Stimulated activated CD8-positive, alpha-beta memory T cell treated with anti-CD3 and anti-CD28 coated beads, Interleukin-7, amount 100 ng/mL, for 24 hours (primary cell): ENCODE measurements at regions not wholly inside any gene's neighbourhood (a gene's known extent, or its start where the extent isn't known, plus 50 kb on each side); places are given as distances from the start of the nearest gene placed in this dataset.

Source experiments
- DNase-seq: peaks from one replicate; pipeline ENCODE4 v3.0.0-alpha.2; 2020; ENCODE audit warnings: low read depth

DNA sequence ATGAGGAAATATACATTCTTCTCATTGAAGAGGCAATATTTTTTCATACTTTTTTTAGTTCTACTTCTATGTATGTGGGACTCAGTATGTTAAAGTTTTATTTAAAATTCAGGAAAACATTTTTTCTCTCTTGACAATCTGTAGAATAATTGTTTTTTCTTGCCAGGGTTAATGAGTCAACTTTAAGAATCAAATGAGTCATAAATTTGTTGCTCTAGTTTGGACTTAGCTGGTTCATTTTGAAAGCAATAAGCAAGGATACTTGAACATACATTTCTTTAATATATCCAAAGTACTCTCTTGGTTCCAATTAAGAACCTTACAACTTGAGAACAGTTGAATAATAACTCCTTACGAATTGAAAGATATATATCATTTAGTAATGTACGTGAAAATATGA lies 1145.3 kb upstream of the B3GALT2 start:
- no peak for DNase-seq

DNA sequence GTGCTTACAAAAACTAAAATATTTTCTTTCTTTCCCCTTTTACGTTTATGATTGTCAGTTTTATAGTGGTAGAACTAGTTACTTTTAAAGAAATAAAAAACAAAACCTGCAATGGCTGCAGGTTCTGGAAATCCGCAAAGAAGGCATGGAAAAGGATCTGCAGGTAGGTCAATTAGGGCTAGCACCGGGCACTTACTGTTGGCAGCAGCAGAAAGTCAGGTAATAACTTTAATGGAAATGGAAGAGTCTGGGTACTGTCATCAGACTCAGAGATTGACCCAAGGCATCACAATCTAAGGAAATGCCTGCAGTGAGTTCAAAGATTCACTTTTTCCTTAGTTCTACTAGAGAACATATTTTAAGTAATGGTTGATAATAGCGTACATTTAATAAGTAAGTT lies 1136.3 kb upstream of the B3GALT2 start:
- DNase-seq: no peak

DNA sequence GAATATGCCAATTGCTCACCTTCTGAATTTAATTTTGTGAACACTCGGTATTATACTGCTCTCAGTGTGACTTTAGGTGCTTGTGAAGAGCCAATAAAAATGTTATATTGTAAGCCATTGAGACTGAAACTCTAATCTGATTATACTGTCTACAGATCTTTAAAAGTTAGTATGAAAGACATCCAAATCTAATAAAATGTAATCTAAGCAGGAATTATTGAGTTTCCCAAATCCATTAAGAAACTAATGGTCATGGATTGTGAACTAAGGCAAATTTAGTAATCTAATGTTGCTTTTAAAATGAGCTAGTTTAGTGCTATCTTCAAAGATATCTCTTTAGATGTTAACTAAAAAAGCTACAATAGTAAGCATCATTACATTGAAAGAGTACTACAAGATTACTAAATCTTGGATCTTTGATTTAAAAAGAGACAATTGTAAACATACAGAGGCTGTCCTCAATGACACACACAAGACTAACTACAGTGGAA lies 1132.4 kb upstream of the B3GALT2 start:
- DNase-seq: no peak

- no peak for DNase-seq
These were observed 1123.3 kb upstream of the B3GALT2 start for GRCh38 chr1:194309697-194310096.

DNA sequence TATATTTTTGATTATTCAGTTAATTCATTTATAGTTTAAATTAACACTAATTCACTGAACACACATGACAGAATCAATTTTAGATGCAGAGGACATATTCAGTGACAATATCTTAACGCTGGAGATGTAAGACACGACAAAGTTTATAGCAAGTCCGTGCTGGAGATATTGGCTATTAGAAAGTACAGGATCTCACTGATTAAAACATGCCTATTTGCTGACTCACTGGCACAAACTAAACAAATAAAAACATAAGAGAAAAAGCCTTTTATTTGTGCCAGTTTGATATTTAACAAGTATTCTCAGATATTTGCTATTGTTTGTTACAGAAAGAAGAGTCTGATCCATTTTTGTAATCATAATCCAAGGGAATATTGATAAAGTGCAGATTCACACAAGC lies 1122.9 kb upstream of the B3GALT2 start:
- DNase-seq: no peak

DNA sequence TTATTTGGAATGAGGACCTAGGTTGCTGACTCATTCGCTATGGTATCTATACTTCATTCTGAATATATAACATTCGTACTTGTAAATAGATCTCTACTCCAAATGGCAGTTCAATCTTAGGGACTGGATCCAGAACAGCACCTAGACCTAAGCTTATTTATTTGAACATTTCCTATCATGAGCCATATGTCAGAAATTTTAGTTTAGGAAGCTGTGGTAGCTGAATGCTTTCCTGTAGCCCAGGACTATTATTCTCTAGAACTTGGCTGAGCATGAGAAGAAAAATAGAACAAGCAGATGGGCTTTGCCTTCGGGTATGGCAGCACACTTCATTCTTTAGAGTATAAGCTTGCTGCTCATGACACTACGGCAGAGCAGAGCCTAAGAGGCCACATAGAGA lies 1114.4 kb upstream of the B3GALT2 start:
- no peak for DNase-seq

- no peak for DNase-seq
These were observed 1113.9 kb upstream of the B3GALT2 start for GRCh38 chr1:194300340-194300739.

GRCh38 chr1:194298007-194298598 lies 1111.7 kb upstream of the B3GALT2 start:
- DNase-seq: no peak

DNA sequence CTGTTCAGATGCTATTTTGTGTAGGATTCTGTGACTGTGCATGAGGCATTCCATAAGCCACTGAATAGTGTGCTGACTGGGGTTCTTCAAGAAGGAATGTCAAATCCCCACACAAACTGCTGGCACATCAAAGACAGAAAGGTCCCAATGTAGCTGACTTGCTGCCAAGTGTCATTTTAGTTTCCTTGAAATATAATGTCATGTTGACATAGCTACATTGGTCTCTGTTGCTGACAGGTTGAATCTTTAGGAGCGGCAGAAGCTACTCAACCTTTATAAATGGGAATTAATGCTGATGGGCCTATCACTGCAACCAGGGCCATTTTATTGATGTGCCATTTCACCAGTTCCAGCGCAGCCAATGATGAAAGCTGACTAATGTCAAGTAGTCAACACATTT lies 1110.7 kb upstream of the B3GALT2 start:
- no peak for DNase-seq

GRCh38 chr1:194296201-194296600 lies 1109.8 kb upstream of the B3GALT2 start:
- no peak for DNase-seq

DNA sequence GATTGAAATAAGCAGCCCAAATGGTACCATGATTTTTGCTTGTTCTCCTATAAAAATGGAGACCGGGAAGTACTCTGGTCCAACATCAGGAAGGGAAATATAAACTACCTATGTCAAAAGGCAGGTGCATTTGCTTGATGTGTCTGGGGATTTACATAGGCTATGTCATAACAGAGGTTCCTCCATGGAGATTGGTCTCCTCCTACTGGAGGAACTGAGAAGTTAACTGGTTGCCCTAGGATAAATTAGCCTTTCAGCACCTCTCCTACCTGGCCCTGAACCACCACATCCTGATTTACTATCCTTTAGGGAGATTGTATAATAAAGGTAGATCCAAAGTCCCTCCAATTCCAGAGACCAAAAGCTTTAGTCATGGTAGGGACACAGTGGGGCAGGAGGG lies 1109.3 kb upstream of the B3GALT2 start:
- no peak for DNase-seq

- DNase-seq: no peak
These were observed 1107.5 kb upstream of the B3GALT2 start for GRCh38 chr1:194293851-194294405.

DNA sequence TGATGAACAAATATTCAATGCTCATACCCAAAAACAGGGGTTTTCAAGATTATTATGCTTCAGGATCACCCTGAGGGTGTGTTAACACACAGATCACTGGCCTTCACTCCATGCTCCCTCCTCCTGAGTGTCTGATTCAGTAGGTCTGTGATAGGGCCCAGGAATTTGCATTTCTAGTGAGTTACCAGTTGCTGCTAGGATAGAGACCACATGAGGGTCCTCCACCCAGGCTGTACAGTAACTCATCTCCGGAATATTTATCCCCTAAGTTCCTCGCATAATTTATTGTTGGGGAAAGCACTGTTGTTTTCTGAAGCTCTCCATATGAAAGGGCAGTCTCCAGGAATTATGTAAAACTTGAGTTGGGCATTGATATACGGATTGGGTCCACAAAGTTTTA lies 1106.6 kb upstream of the B3GALT2 start:
- DNase-seq: no peak

DNA sequence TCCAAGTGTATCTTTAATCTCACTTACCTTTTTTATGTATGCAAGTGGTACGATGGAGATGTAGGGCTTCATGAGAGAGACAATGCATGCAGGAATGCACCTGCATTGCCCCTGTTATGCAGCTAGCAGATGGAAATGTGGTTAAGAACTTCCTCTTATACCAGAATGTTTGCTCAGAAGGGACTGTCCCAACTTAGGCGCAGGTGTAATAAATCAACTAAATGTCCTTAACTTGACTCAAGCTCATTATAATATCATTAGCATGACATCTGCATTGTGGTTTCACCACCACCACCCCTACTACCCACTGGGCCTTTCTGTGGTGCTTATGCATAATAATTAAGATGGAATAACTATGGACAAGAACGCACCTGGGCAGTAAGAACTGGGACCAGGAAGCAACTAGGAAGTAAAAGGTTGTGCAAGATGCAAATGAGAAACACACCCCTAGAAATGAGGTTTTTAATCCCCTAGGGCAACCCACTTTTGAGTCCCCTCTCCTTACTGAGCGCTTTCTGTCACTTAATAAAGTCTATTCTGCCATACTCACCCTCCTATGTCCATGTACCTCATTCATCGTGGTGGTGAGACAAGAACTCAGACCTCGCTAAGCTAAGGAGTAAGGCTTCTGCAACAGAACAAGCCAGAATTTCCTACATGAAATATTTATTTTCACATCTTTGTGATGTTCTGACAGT lies 1103.3 kb upstream of the B3GALT2 start:
- no peak for DNase-seq

DNA sequence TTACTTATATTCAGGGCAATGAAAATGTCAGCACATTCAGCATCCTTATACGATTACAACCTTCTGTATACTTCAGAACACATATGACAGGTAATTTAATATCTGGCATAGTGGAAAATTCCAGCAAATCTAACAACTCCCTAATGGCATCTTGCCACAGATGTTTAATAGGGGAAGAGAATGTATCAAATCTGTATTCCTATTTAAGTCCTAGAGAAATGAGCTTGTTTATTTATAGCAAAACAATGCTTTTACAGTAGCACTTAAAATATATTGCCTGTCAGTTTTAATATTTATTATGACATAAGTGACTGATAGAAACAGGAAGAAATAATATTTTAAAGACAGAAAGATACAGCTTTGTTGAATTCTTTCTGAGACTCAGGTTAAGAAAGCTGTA lies 1101.8 kb upstream of the B3GALT2 start:
- no peak for DNase-seq

DNA sequence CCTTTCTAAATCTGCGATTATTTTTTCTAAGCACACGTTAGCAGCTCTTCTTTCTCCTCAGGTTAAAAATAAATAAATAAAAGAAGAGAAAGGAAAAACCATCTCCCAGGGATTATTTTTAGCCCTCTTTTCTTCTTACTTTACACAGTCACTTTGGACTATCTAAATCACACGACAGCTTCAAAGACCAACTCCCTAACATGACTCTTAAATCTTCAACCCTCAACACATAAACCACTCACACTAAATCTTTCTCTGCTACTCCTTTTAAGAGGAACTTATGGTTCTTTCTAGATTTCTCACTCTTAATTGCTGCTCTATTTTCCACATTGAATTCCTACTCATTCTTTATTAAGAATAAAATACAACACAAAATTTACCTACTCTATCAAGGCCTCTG lies 1095.0 kb upstream of the B3GALT2 start:
- no peak for DNase-seq

DNA sequence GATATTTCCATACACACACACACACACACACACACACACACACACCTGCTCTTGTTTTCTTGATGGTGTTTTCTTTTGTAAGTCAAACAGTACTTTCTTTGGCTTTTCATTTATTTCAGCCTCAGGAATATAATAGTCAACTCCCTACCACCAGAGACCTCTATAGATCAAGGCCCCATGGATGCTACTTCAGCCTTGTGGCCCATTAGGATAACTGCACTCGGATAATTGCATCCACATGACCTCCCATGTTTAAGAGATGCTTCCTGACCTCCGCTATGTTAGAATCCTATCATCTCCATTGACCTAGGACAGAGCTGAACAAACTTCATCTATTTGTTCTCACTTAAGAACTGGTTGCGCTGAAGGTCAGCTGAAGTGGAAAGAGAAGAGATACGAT lies 1094.0 kb upstream of the B3GALT2 start:
- no peak for DNase-seq

DNA sequence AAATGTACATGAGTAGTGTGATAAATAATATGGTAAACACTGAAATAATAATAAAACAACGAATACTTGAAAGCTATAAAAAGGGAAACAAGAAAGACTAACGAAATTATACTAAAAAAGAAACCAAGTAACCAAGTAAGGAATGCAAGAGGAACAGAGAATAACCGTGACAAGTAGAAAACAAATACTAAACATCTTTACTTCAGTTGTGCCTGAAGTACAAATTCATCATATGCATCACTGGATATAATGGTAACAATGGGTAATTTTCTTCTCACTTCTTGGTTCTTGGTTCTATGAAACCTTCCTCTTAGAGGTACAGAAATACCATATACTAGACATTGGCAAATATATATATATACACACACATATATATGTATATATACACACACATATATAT lies 1093.6 kb upstream of the B3GALT2 start:
- DNase-seq: no peak

- no peak for DNase-seq
These were observed 1091.5 kb upstream of the B3GALT2 start for GRCh38 chr1:194277927-194278326.

GRCh38 chr1:194273660-194274059 lies 1087.2 kb upstream of the B3GALT2 start:
- no peak for DNase-seq

GRCh38 chr1:194268839-194269238 lies 1082.4 kb upstream of the B3GALT2 start:
- DNase-seq: no peak

DNA sequence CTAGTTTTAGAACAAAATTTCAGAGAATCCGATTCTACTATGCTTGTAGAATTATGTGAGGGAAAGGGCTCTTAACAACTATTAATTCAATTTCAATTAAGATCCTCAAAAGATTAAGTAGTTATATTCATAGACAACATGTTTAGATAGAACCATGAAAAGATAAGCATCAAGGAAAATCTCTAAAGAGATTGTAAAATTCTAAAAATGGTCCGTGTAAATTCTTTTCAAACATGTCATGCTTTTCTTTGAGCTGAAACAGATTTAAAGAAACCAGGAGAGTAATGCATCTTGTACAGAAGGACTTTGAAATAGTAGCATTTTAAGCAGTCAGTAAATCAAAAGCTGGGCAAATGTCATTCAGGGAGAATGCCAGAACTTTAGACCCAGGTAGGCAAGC lies 1080.6 kb upstream of the B3GALT2 start:
- DNase-seq: no peak

DNA sequence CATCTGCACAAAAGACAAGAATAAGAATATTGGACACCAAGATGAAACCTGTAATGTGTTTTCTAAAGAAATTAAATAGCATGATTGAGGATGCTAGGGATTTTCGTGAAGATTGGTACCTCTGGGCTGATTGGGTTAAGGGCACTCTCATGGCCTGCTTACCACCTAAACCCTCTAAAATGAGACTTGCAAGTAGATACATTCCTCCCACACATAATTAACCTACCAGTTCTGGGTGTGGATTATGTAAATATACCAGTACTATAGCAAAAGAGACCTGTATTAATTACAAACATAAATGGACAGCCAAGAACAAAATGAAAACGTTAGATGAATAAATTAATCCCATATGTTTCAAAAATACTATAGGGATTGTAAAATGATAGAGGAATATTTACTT lies 1069.6 kb upstream of the B3GALT2 start:
- DNase-seq: no peak

- no peak for DNase-seq
These were observed 1065.8 kb upstream of the B3GALT2 start for GRCh38 chr1:194252199-194252598.
